ENCODE measurements at regions not wholly inside any gene's neighbourhood (a gene's known extent, or its start where the extent isn't known, plus 50 kb on each side); places are given as distances from the start of the nearest gene placed in this dataset.

- no peak for DNase-seq (ENCODE audit: low read depth)
- H3K4me3 ChIP-seq (ENCODE audit: low read depth, low read length): no peak overlapping the region
- TF ChIP-seq CTCF (IDR thresholded peaks at IDR 0.05; ENCODE audit: low read depth, low read length): no peak
- TF ChIP-seq POLR2A (IDR thresholded peaks at IDR 0.05; ENCODE audit: extremely low read depth, insufficient read length): no peak
- TF ChIP-seq MYC (IDR thresholded peaks at IDR 0.05; ENCODE audit: low read depth, low read length): no peak
- no peak for TF ChIP-seq MAX (IDR thresholded peaks at IDR 0.05; ENCODE audit: low read depth, low read length)
Measured at GRCh38 chr6:169894377-169894960, 143.0 kb downstream of the ERMARD start.

- TF ChIP-seq MYC (IDR thresholded peaks at IDR 0.05; ENCODE audit: low read depth, low read length): no peak
- no peak for TF ChIP-seq POLR2A (IDR thresholded peaks at IDR 0.05; ENCODE audit: extremely low read depth, insufficient read length)
- TF ChIP-seq MAX (IDR thresholded peaks at IDR 0.05; ENCODE audit: low read depth, low read length): no peak
- no peak for TF ChIP-seq CTCF (IDR thresholded peaks at IDR 0.05; ENCODE audit: low read depth, low read length)
- no peak for DNase-seq (ENCODE audit: low read depth)
Measured at GRCh38 chr6:169893624-169894023, 142.2 kb downstream of the ERMARD start.

GRCh38 chr6:169891846-169892245 is 140.4 kb downstream of the ERMARD start:
- no peak for DNase-seq (ENCODE audit: low read depth)
- no peak for TF ChIP-seq MAX (IDR thresholded peaks at IDR 0.05; ENCODE audit: low read depth, low read length)
- TF ChIP-seq POLR2A (IDR thresholded peaks at IDR 0.05; ENCODE audit: extremely low read depth, insufficient read length): no peak
- TF ChIP-seq CTCF (IDR thresholded peaks at IDR 0.05; ENCODE audit: low read depth, low read length): no peak
- TF ChIP-seq MYC (IDR thresholded peaks at IDR 0.05; ENCODE audit: low read depth, low read length): no peak
- no peak overlapping the region for H3K4me3 ChIP-seq (ENCODE audit: low read depth, low read length)

More at GRCh38 chr6:169893624-169894023, 142.2 kb downstream of the ERMARD start:
- H3K4me3 ChIP-seq (ENCODE audit: low read depth, low read length): no peak overlapping the region

GRCh38 chr6:169891421-169891820 is 140.0 kb downstream of the ERMARD start:
- no peak for DNase-seq (ENCODE audit: low read depth)
- TF ChIP-seq CTCF (IDR thresholded peaks at IDR 0.05; ENCODE audit: low read depth, low read length): no peak
- no peak for TF ChIP-seq POLR2A (IDR thresholded peaks at IDR 0.05; ENCODE audit: extremely low read depth, insufficient read length)
- TF ChIP-seq MYC (IDR thresholded peaks at IDR 0.05; ENCODE audit: low read depth, low read length): no peak
- no peak for TF ChIP-seq MAX (IDR thresholded peaks at IDR 0.05; ENCODE audit: low read depth, low read length)
- H3K4me3 ChIP-seq (ENCODE audit: low read depth, low read length): no peak overlapping the region

GRCh38 chr6:169890901-169891300 is 139.5 kb downstream of the ERMARD start:
- H3K4me3 ChIP-seq (ENCODE audit: low read depth, low read length): no peak overlapping the region
- TF ChIP-seq MAX (IDR thresholded peaks at IDR 0.05; ENCODE audit: low read depth, low read length) (no peak), CTCF (IDR thresholded peaks at IDR 0.05; ENCODE audit: low read depth, low read length) (no peak), MYC (IDR thresholded peaks at IDR 0.05; ENCODE audit: low read depth, low read length) (no peak), POLR2A (IDR thresholded peaks at IDR 0.05; ENCODE audit: extremely low read depth, insufficient read length) (no peak)
- no peak for DNase-seq (ENCODE audit: low read depth)
